ENCODE measurements at regions not wholly inside any gene's neighbourhood (a gene's known extent, or its start where the extent isn't known, plus 50 kb on each side); places are given as distances from the start of the nearest gene placed in this dataset.

GRCh38 chr1:30264672-30265025, 458.7 kb downstream of the MATN1 start:
- no peaks in the 10 kb centered on the region for H3K36me3 ChIP-seq (ENCODE audit: control insufficient read depth, insufficient read depth, low read length)
- H3K27ac ChIP-seq (ENCODE audit: insufficient read depth, low read length, poor library complexity, severe bottlenecking) = no peak overlapping the region
- no peak overlapping the region for H3K4me3 ChIP-seq (ENCODE audit: insufficient read depth, low read depth, low read length, poor library complexity, severe bottlenecking)
- H3K27me3 ChIP-seq (replicated peaks; ENCODE audit: control insufficient read depth, insufficient read depth, low read length, poor library complexity, severe bottlenecking) = peaks cover 3% of the 10 kb centered on the region
- DNase-seq = no peak
- H3K4me1 ChIP-seq (ENCODE audit: control insufficient read depth, insufficient read depth, low read length, poor library complexity, severe bottlenecking) = no peaks in the 10 kb centered on the region
- no peaks in the 10 kb centered on the region for H3K9me3 ChIP-seq (ENCODE audit: control insufficient read depth, low read length)

- no peak overlapping the region for H3K4me3 ChIP-seq (ENCODE audit: insufficient read depth, low read depth, low read length, poor library complexity, severe bottlenecking)
- H3K36me3 ChIP-seq (ENCODE audit: control insufficient read depth, insufficient read depth, low read length) = no peaks in the 10 kb centered on the region
- H3K9me3 ChIP-seq (ENCODE audit: control insufficient read depth, low read length) = no peaks in the 10 kb centered on the region
- DNase-seq = no peak
- H3K27ac ChIP-seq (ENCODE audit: insufficient read depth, low read length, poor library complexity, severe bottlenecking) = no peak overlapping the region
- H3K4me1 ChIP-seq (ENCODE audit: control insufficient read depth, insufficient read depth, low read length, poor library complexity, severe bottlenecking) = no peaks in the 10 kb centered on the region
- peaks cover 3% of the 10 kb centered on the region for H3K27me3 ChIP-seq (replicated peaks; ENCODE audit: control insufficient read depth, insufficient read depth, low read length, poor library complexity, severe bottlenecking)
Measured at GRCh38 chr1:30263888-30264671, 459.3 kb downstream of the MATN1 start.

DNA sequence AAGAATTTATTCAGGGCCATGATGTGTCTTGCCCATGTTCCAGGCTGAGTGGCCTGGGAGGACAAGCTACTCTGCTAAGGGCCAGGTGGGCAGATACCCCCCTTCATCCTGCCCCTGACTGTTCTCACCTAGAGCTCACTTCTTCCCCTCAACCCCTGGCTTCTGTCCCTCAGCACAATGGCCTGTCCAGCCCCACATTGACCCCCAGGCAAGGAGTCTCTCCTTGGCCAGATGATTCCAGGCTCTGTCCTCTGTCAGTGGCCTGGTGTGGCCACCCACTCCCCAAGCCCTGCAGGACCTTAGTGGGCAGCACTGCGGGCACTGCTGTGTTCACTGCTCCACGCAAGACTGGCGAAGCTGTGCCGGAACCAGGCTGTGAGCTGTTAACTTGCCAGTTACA, 460.0 kb downstream of the MATN1 start:
- Histone ChIP-seq H3K36me3 (ENCODE audit: control insufficient read depth, insufficient read depth, low read length) (no peaks in the 10 kb centered on the region), H3K4me3 (ENCODE audit: insufficient read depth, low read depth, low read length, poor library complexity, severe bottlenecking) (no peak overlapping the region), H3K9me3 (ENCODE audit: control insufficient read depth, low read length) (no peaks in the 10 kb centered on the region), H3K27ac (ENCODE audit: insufficient read depth, low read length, poor library complexity, severe bottlenecking) (no peak overlapping the region), H3K4me1 (ENCODE audit: control insufficient read depth, insufficient read depth, low read length, poor library complexity, severe bottlenecking) (no peaks in the 10 kb centered on the region), H3K27me3 (replicated peaks; ENCODE audit: control insufficient read depth, insufficient read depth, low read length, poor library complexity, severe bottlenecking) (peaks cover 3% of the 10 kb centered on the region)
- DNase-seq = no peak

DNA sequence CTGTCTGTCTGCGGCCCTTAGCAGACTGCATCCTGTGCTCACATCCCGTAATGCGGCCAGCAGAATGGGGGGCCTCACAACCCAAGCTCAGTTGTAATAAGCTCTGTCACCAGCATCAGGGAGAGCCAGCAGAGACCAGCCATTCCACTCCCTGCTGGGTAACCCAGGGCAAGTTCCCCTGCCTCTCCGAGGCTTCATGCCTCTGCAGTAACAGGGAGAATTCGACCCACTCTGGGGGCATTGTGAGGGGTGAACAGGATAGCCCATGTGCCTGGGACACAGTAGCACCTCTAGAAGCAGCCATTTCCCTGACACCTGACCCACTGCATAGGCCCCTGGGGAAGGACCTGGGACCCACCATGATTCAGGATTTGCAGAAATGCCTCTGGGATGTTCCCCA, 461.2 kb downstream of the MATN1 start:
- no peaks in the 10 kb centered on the region for H3K9me3 ChIP-seq (ENCODE audit: control insufficient read depth, low read length)
- no peaks in the 10 kb centered on the region for H3K4me1 ChIP-seq (ENCODE audit: control insufficient read depth, insufficient read depth, low read length, poor library complexity, severe bottlenecking)
- no peak overlapping the region for H3K4me3 ChIP-seq (ENCODE audit: insufficient read depth, low read depth, low read length, poor library complexity, severe bottlenecking)
- peaks cover 3% of the 10 kb centered on the region for H3K27me3 ChIP-seq (replicated peaks; ENCODE audit: control insufficient read depth, insufficient read depth, low read length, poor library complexity, severe bottlenecking)
- no peak for DNase-seq
- no peaks in the 10 kb centered on the region for H3K36me3 ChIP-seq (ENCODE audit: control insufficient read depth, insufficient read depth, low read length)
- no peak overlapping the region for H3K27ac ChIP-seq (ENCODE audit: insufficient read depth, low read length, poor library complexity, severe bottlenecking)

DNA sequence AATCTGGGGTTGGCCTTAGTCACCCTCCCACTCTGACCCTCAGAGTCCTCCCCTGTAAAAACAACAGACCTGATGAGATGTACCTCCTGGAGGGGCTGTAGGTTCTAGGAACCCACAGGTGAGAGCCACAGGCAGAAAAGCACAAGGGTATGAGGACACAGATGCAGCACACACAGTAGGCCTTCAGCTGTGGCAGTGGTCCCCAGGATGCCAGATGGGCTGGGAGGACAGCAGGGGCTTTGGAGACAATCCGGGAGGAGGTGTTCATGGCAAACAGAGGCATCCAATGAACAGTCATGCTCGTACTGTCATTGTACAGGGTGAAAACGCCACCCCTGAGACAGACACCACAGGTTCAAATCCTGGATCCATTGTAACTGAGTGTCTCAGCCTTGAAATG, 463.1 kb downstream of the MATN1 start:
- H3K27ac ChIP-seq (ENCODE audit: insufficient read depth, low read length, poor library complexity, severe bottlenecking) = no peak overlapping the region
- no peaks in the 10 kb centered on the region for H3K36me3 ChIP-seq (ENCODE audit: control insufficient read depth, insufficient read depth, low read length)
- DNase-seq = no peak
- no peaks in the 10 kb centered on the region for H3K9me3 ChIP-seq (ENCODE audit: control insufficient read depth, low read length)
- H3K27me3 ChIP-seq (replicated peaks; ENCODE audit: control insufficient read depth, insufficient read depth, low read length, poor library complexity, severe bottlenecking) = peaks cover 3% of the 10 kb centered on the region
- no peaks in the 10 kb centered on the region for H3K4me1 ChIP-seq (ENCODE audit: control insufficient read depth, insufficient read depth, low read length, poor library complexity, severe bottlenecking)
- H3K4me3 ChIP-seq (ENCODE audit: insufficient read depth, low read depth, low read length, poor library complexity, severe bottlenecking) = no peak overlapping the region

GRCh38 chr1:30259631-30260030, 463.8 kb downstream of the MATN1 start:
- H3K27me3 ChIP-seq (replicated peaks; ENCODE audit: control insufficient read depth, insufficient read depth, low read length, poor library complexity, severe bottlenecking) = peaks cover 3% of the 10 kb centered on the region
- H3K4me3 ChIP-seq (ENCODE audit: insufficient read depth, low read depth, low read length, poor library complexity, severe bottlenecking) = no peak overlapping the region
- H3K36me3 ChIP-seq (ENCODE audit: control insufficient read depth, insufficient read depth, low read length) = no peaks in the 10 kb centered on the region
- no peaks in the 10 kb centered on the region for H3K4me1 ChIP-seq (ENCODE audit: control insufficient read depth, insufficient read depth, low read length, poor library complexity, severe bottlenecking)
- H3K27ac ChIP-seq (ENCODE audit: insufficient read depth, low read length, poor library complexity, severe bottlenecking) = no peak overlapping the region
- DNase-seq = no peak
- H3K9me3 ChIP-seq (ENCODE audit: control insufficient read depth, low read length) = no peaks in the 10 kb centered on the region

DNA sequence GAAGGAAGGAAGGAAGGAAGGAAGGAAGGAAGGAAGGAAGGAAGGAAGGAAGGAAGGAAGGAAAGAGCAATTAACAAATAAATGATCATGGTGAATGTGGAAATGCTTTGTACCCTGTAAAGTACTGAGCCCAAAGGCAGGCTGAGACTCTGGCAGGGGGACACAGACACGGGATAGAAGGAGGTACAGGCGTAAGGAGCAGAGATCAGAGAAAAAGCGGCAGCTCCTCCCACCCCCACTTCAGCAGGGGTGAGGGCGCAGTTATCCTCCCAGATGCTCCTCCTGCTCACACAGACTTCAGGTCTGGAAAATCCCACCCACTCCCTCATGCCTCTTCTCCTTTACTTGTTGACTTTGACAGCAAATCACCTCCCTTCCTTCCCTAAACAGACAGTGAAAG, 464.5 kb downstream of the MATN1 start:
- Histone ChIP-seq H3K4me1 (ENCODE audit: control insufficient read depth, insufficient read depth, low read length, poor library complexity, severe bottlenecking) (no peaks in the 10 kb centered on the region), H3K9me3 (ENCODE audit: control insufficient read depth, low read length) (no peaks in the 10 kb centered on the region), H3K4me3 (ENCODE audit: insufficient read depth, low read depth, low read length, poor library complexity, severe bottlenecking) (no peak overlapping the region), H3K36me3 (ENCODE audit: control insufficient read depth, insufficient read depth, low read length) (no peaks in the 10 kb centered on the region), H3K27ac (ENCODE audit: insufficient read depth, low read length, poor library complexity, severe bottlenecking) (no peak overlapping the region), H3K27me3 (replicated peaks; ENCODE audit: control insufficient read depth, insufficient read depth, low read length, poor library complexity, severe bottlenecking) (peaks cover 3% of the 10 kb centered on the region)
- no peak for DNase-seq

DNA sequence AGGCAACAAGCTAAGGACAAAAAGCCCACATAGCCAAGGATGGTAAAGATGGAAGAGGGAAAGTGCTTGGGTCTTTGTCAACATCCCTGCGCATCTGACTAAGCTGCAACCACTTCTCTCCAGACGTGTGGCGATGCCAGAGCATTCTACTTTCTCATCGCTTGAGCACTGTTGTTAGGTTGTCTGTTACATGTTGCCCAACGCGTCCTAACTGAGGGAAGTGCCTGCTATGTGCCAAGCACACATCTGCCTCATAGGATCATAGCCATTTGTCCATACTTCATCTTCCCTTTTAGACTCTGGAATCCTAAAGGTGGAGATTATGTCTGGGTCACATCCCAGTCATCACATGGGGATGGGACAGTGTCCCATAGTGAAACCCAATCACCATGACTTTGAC, 464.9 kb downstream of the MATN1 start:
- Histone ChIP-seq H3K4me3 (ENCODE audit: insufficient read depth, low read depth, low read length, poor library complexity, severe bottlenecking) (no peak overlapping the region), H3K4me1 (ENCODE audit: control insufficient read depth, insufficient read depth, low read length, poor library complexity, severe bottlenecking) (no peaks in the 10 kb centered on the region)
- no peak for DNase-seq

DNA sequence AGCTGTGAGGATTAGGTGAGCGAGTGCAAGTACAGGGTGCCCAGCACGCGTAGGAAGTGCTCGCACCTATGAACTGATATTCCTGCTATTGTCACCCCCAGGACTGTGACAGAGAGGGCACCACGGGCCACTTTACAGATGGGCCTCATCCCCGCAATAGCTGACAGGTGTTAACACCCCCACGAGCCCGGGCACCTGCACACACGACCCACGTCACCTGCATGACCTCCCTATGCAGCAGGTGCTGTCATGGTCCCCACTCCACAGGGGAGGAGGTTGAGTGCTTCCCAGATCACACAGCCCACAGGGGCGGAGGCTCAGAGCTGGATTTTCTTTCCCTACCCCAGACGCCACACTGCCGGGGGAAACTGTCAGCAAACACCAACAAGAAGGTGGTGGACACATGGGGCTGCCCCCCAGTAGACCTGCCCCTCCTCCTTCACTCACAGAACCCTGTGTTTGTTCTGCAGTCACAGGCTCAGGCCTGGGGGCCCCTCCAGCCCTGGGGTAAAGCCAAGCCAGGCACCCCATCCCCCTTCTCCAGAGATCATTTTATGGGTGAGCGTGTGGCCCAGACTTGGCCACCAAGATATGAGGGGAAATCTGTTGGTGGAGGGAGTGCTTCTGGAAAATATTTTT, 465.5 kb downstream of the MATN1 start:
- DNase-seq = no peak

More for the DNA sequence above, 464.9 kb downstream of the MATN1 start:
- Histone ChIP-seq H3K36me3 (ENCODE audit: control insufficient read depth, insufficient read depth, low read length) (no peaks in the 10 kb centered on the region), H3K27ac (ENCODE audit: insufficient read depth, low read length, poor library complexity, severe bottlenecking) (no peak overlapping the region), H3K27me3 (replicated peaks; ENCODE audit: control insufficient read depth, insufficient read depth, low read length, poor library complexity, severe bottlenecking) (no peaks in the 10 kb centered on the region), H3K9me3 (ENCODE audit: control insufficient read depth, low read length) (no peaks in the 10 kb centered on the region)

GRCh38 chr1:30257322-30257721, 466.1 kb downstream of the MATN1 start:
- DNase-seq = no peak
- Histone ChIP-seq H3K36me3 (ENCODE audit: control insufficient read depth, insufficient read depth, low read length) (no peaks in the 10 kb centered on the region), H3K4me3 (ENCODE audit: insufficient read depth, low read depth, low read length, poor library complexity, severe bottlenecking) (no peak overlapping the region), H3K27ac (ENCODE audit: insufficient read depth, low read length, poor library complexity, severe bottlenecking) (no peak overlapping the region), H3K9me3 (ENCODE audit: control insufficient read depth, low read length) (no peaks in the 10 kb centered on the region), H3K4me1 (ENCODE audit: control insufficient read depth, insufficient read depth, low read length, poor library complexity, severe bottlenecking) (no peaks in the 10 kb centered on the region), H3K27me3 (replicated peaks; ENCODE audit: control insufficient read depth, insufficient read depth, low read length, poor library complexity, severe bottlenecking) (no peaks in the 10 kb centered on the region)

More for the DNA sequence above, 465.5 kb downstream of the MATN1 start:
- H3K36me3 ChIP-seq (ENCODE audit: control insufficient read depth, insufficient read depth, low read length) = no peaks in the 10 kb centered on the region
- H3K27ac ChIP-seq (ENCODE audit: insufficient read depth, low read length, poor library complexity, severe bottlenecking) = no peak overlapping the region
- H3K4me3 ChIP-seq (ENCODE audit: insufficient read depth, low read depth, low read length, poor library complexity, severe bottlenecking) = no peak overlapping the region
- H3K4me1 ChIP-seq (ENCODE audit: control insufficient read depth, insufficient read depth, low read length, poor library complexity, severe bottlenecking) = no peaks in the 10 kb centered on the region
- H3K27me3 ChIP-seq (replicated peaks; ENCODE audit: control insufficient read depth, insufficient read depth, low read length, poor library complexity, severe bottlenecking) = no peaks in the 10 kb centered on the region
- H3K9me3 ChIP-seq (ENCODE audit: control insufficient read depth, low read length) = no peaks in the 10 kb centered on the region
